H1 (cell line): ENCODE measurements at regions not wholly inside any gene's neighbourhood (a gene's known extent, or its start where the extent isn't known, plus 50 kb on each side); places are given as distances from the start of the nearest gene placed in this dataset.

Experiments
- CTCF ChIA-PET: fragments of 300-600 bp; sonication (Branson Sonifier 250); formaldehyde crosslinking; loops from one replicate; lab custom pipeline; 2021; ENCODE audit not compliant: partially characterized antibody; lab: Charles Lee
- POLR2A ChIA-PET: fragments of 300-600 bp; sonication (Branson Sonifier 250); formaldehyde crosslinking; loops from one replicate; lab custom pipeline; 2021; ENCODE audit warnings: inconsistent platforms; ENCODE audit not compliant: partially characterized antibody; lab: Charles Lee
- DNase-seq, 2 experiments: peaks; one replicate each; pipeline versions ENCODE4 v3.0.0 to v3.0.0-alpha.2; 2010 to 2022; ENCODE audit warnings: low spot score in 2 of 2, low read depth in 1 of 2, mixed read lengths in 1 of 2
- FAIRE-seq: peaks from 2 replicates; lab custom pipeline; 2011; peaks lifted over from hg19 to GRCh38; lab: Jason Lieb, UNC
- H2AFZ ChIP-seq: 2 replicates; pipeline ENCODE4 v1.8.1; 2012; ENCODE audit warnings: low read length, inconsistent platforms
- H2AK5ac ChIP-seq: 2 replicates; pipeline ENCODE4 v1.6.1; 2013; ENCODE audit warnings: low read depth, low read length
- H2BK120ac ChIP-seq: replicated peaks from 2 replicates; pipeline ENCODE3; 2013; ENCODE audit warnings: low read depth, low read length, inconsistent platforms
- H2BK12ac ChIP-seq: 2 replicates; pipeline ENCODE4 v1.6.1; 2013; ENCODE audit warnings: low read depth, low read length
- H2BK15ac ChIP-seq: 2 replicates; pipeline ENCODE4 v1.6.1; 2013; ENCODE audit warnings: low read length
- H2BK20ac ChIP-seq: 2 replicates; pipeline ENCODE4 v1.6.1; 2013; ENCODE audit warnings: low read length
- H2BK5ac ChIP-seq: 2 replicates; pipeline ENCODE4 v1.6.1; 2013; ENCODE audit warnings: low read depth, low read length
- H3K14ac ChIP-seq: 2 replicates; pipeline ENCODE4 v1.6.1; 2013; ENCODE audit warnings: inconsistent platforms; ENCODE audit not compliant: insufficient read length
- H3K18ac ChIP-seq: 2 replicates; pipeline ENCODE4 v1.6.1; 2013; ENCODE audit warnings: low read length; ENCODE audit errors: extremely low read depth
- H3K23ac ChIP-seq: 2 replicates; pipeline ENCODE4 v1.6.1; 2013; ENCODE audit warnings: inconsistent platforms; ENCODE audit not compliant: insufficient read length
- H3K23me2 ChIP-seq: 2 replicates; pipeline ENCODE4 v1.6.1; 2013; ENCODE audit warnings: low read depth, low read length
- H3K27ac ChIP-seq: 2 replicates; pipeline ENCODE4 v1.6.1; 2011; ENCODE audit warnings: low read depth, low read length, inconsistent platforms
- H3K27me3 ChIP-seq, 4 experiments: replicated peaks in 1 of 4; 1 replicate in 1 of 4; 2 replicates in 3 of 4; pipeline versions ENCODE4 v1.6.1 to v1.8.1; 2011 to 2013; ENCODE audit warnings: low read length in 3 of 4, mild to moderate bottlenecking in 3 of 4, inconsistent platforms in 2 of 4, mixed read lengths in 2 of 4, moderate library complexity in 1 of 4; ENCODE audit not compliant: control insufficient read depth in 3 of 4, insufficient read depth in 3 of 4; ENCODE audit errors: extremely low read depth in 1 of 4
- H3K36me3 ChIP-seq, 4 experiments: 2 replicates each; pipeline versions ENCODE4 v1.6.1 to v1.8.1; 2011 to 2013; ENCODE audit warnings: mild to moderate bottlenecking in 4 of 4, low read length in 3 of 4, moderate library complexity in 2 of 4, control low read depth in 1 of 4, inconsistent platforms in 1 of 4; ENCODE audit not compliant: insufficient read depth in 4 of 4, control insufficient read depth in 2 of 4
- H3K4ac ChIP-seq: replicated peaks from 2 replicates; pipeline ENCODE3; 2013; ENCODE audit warnings: low read length, low read depth, mixed read lengths, inconsistent platforms; ENCODE audit not compliant: insufficient read length
- H3K4me1 ChIP-seq, 4 experiments: replicated peaks in 1 of 4; 1 replicate in 1 of 4; 2 replicates in 3 of 4; pipeline versions ENCODE4 v1.6.1 to v1.8.1; 2011 to 2013; ENCODE audit warnings: low read length in 3 of 4, inconsistent platforms in 2 of 4, mixed read lengths in 1 of 4; ENCODE audit not compliant: insufficient read depth in 4 of 4, control insufficient read depth in 3 of 4
- H3K4me2 ChIP-seq, 2 experiments: 2 replicates each; pipeline versions ENCODE4 v1.6.1 to v1.8.1; 2011 to 2013; ENCODE audit warnings: low read depth in 2 of 2, low read length in 2 of 2, control low read depth in 1 of 2, inconsistent platforms in 1 of 2, mild to moderate bottlenecking in 1 of 2; ENCODE audit not compliant: insufficient read depth in 1 of 2
- H3K4me3 ChIP-seq, 4 experiments: fragments of 200-600, 300-600 bp in 1 of 4; sonication (generic), shearing (Covaris generic), sonication (Bioruptor Twin) in 1 of 4; 2 replicates each; pipeline versions ENCODE4 v1.5.1 to v1.8.1; 2011 to 2016; ENCODE audit warnings: low read length in 4 of 4, low read depth in 3 of 4, control low read depth in 2 of 4, inconsistent platforms in 2 of 4, mild to moderate bottlenecking in 2 of 4, mixed read lengths in 1 of 4, moderate library complexity in 1 of 4; ENCODE audit not compliant: insufficient read depth in 2 of 4; ENCODE audit errors: extremely low read depth in 1 of 4
- H3K56ac ChIP-seq: replicated peaks from 2 replicates; pipeline ENCODE3; 2013; ENCODE audit warnings: low read depth, mild to moderate bottlenecking, mixed read lengths, low read length, inconsistent platforms; ENCODE audit not compliant: insufficient read length
- H3K79me1 ChIP-seq: 2 replicates; pipeline ENCODE4 v1.6.1; 2013; ENCODE audit warnings: low read depth, low read length, control low read depth
- H3K79me2 ChIP-seq, 2 experiments: 2 replicates each; pipeline versions ENCODE4 v1.6.1 to v1.8.1; 2012 to 2013; ENCODE audit warnings: low read length in 2 of 2, mild to moderate bottlenecking in 2 of 2, inconsistent platforms in 1 of 2; ENCODE audit not compliant: insufficient read depth in 2 of 2, control insufficient read depth in 1 of 2
- H3K9ac ChIP-seq, 4 experiments: replicated peaks in 1 of 4; 1 replicate in 1 of 4; 2 replicates in 3 of 4; pipeline versions ENCODE4 v1.6.1 to v1.8.1; 2011 to 2013; ENCODE audit warnings: low read depth in 3 of 4, low read length in 3 of 4, control low read depth in 2 of 4, mild to moderate bottlenecking in 2 of 4, moderate library complexity in 2 of 4, inconsistent platforms in 1 of 4; ENCODE audit errors: extremely low read depth in 1 of 4
- H3K9me3 ChIP-seq, 2 experiments: 2 replicates each; pipeline versions ENCODE4 v1.6.1 to v1.8.1; 2012 to 2013; ENCODE audit warnings: mild to moderate bottlenecking in 2 of 2, moderate library complexity in 2 of 2, control low read depth in 1 of 2, inconsistent platforms in 1 of 2, low read depth in 1 of 2, low read length in 1 of 2, mixed read lengths in 1 of 2; ENCODE audit not compliant: insufficient read depth in 2 of 2
- H4K20me1 ChIP-seq, 2 experiments: replicated peaks in 1 of 2; 2 replicates each; pipeline versions ENCODE3 to v1.8.1; 2011 to 2013; ENCODE audit warnings: inconsistent platforms in 2 of 2, low read length in 2 of 2, mild to moderate bottlenecking in 1 of 2; ENCODE audit not compliant: insufficient read depth in 2 of 2, control insufficient read depth in 1 of 2
- H4K5ac ChIP-seq: 2 replicates; pipeline ENCODE4 v1.6.1; 2013; ENCODE audit warnings: low read length, low read depth, mixed read lengths, inconsistent platforms; ENCODE audit not compliant: insufficient read length
- H4K8ac ChIP-seq: 2 replicates; pipeline ENCODE4 v1.8.0; 2013; ENCODE audit warnings: mild to moderate bottlenecking, moderate library complexity, low read length, inconsistent platforms; ENCODE audit not compliant: insufficient read depth; ENCODE audit errors: extremely low read depth
- H4K91ac ChIP-seq: replicated peaks from 2 replicates; pipeline ENCODE3; 2013; ENCODE audit warnings: low read length, mixed read lengths, inconsistent platforms; ENCODE audit not compliant: insufficient read length
- RBBP5 ChIP-seq: IDR thresholded peaks from 2 replicates; pipeline ENCODE4 v1.7.1; 2012; ENCODE audit warnings: low read depth, mild to moderate bottlenecking, inconsistent platforms, low read length, moderate library complexity, borderline replicate concordance
- WGBS, 2 experiments: shearing (Covaris generic) in 1 of 2; methylation state at CpG; one replicate each; pipeline versions ENCODE4 v1.1.6 to v1.1.7; 2013 to 2015; ENCODE audit warnings: low lambda C conversion rate in 2 of 2, mixed read lengths in 2 of 2, inconsistent platforms in 1 of 2, low coverage in 1 of 2, missing lambda C conversion rate in 1 of 2; ENCODE audit not compliant: insufficient replicate concordance in 2 of 2, insufficient coverage in 1 of 2, insufficient read length in 1 of 2; ENCODE audit errors: extremely low coverage in 1 of 2, missing lambda C conversion rate in 1 of 2; 5-methylcytosine and 5-hydroxymethylcytosine counted together

- CTCF ChIA-PET, result interaction anchor here (0.6 to 1.8 kb wide), 4 partner anchors 9 to 615 kb away, joined by 3 to 7 read pairs (median 4); no protein-coding TSS in a partner anchor
- Histone ChIP-seq H4K91ac (no peak overlapping the region), H3K9me3 (no peaks in the 10 kb centered on the region), H2AFZ (no peak overlapping the region), H3K36me3 (no peaks in the 10 kb centered on the region)
- TF ChIP-seq RBBP5, result no peak
- TF ChIP-seq, all 59 proteins: peak for 0
- DNase-seq, result no peak
- no peak for FAIRE-seq
- Histone ChIP-seq H3K4me2 (no peak overlapping the region), H2BK12ac (no peak overlapping the region), H3K4me3 (no peak overlapping the region), H4K8ac (no peak overlapping the region), H2AK5ac (no peak overlapping the region), H2BK120ac (no peak overlapping the region), H3K14ac (no peak overlapping the region), H3K27ac (no peak overlapping the region), H3K79me1 (no peaks in the 10 kb centered on the region), H3K56ac (no peak overlapping the region), H3K4me1 (no peaks in the 10 kb centered on the region), H2BK20ac (no peak overlapping the region), H4K20me1 (no peaks in the 10 kb centered on the region), H3K23ac (no peak overlapping the region), H2BK15ac (no peak overlapping the region), H3K79me2 (no peaks in the 10 kb centered on the region), H3K27me3 (no peaks in the 10 kb centered on the region; a peak in 1 of 7 replicates), H3K23me2 (no peaks in the 10 kb centered on the region), H3K4ac (no peak overlapping the region), H2BK5ac (no peak overlapping the region), H4K5ac (no peak overlapping the region), H3K9ac (no peak overlapping the region), H3K18ac (no peak overlapping the region)
- POLR2A ChIA-PET, result no interaction called here
- WGBS, 2 experiments, result 89% methylated on average over 4 of the region's 4 CpGs; no CpG with 5 or more reads in 1 of the 2 experiments
Observed at GRCh38 chr22:34045311-34045710, 125.0 kb upstream of the LARGE1 start.
